ENCODE measurements at regions not wholly inside any gene's neighbourhood (a gene's known extent, or its start where the extent isn't known, plus 50 kb on each side); places are given as distances from the start of the nearest gene placed in this dataset.
"Not testable (repeated sequence)": the region's sequence is repeated elsewhere in the genome, so short reads cannot be mapped to it uniquely, and the experiment has no call there.

GRCh38 chr7:42720991-42721796, 190.7 kb downstream of the C7orf25 start:
- Histone ChIP-seq H3K27me3 (replicated peaks in 1 of 2; ENCODE audit: control insufficient read depth in 2 of 2, extremely low read depth in 1 of 2, insufficient read depth in 2 of 2, low read length in 1 of 2) (no peaks in the 10 kb centered on the region), H3K4me3 (ENCODE audit: control insufficient read depth in 1 of 2, extremely low read depth in 1 of 2, low read length in 1 of 2) (no peak overlapping the region), H3K36me3 (ENCODE audit: control insufficient read depth in 2 of 2, extremely low read depth in 1 of 2, insufficient read depth in 1 of 2, low read length in 1 of 2) (no peaks in the 10 kb centered on the region), H3K27ac (ENCODE audit: low read length) (no peak overlapping the region), H3K9me3 (no peaks in the 10 kb centered on the region), H3K4me1 (ENCODE audit: control insufficient read depth in 1 of 2, extremely low read depth in 1 of 2, insufficient read depth in 2 of 2, low read length in 2 of 2) (no peaks in the 10 kb centered on the region)
- Mint-ChIP-seq H3K4me1 (no peaks in the 10 kb centered on the region), H3K27me3 (peaks cover 0 to 13% of the 10 kb centered on the region in 2 donors), H3K27ac (no peak overlapping the region), H3K9me3 (peaks cover 0 to 17% (median 5%) of the 10 kb centered on the region in 3 donors), H3K36me3 (no peaks in the 10 kb centered on the region), H3K4me3 (no peak overlapping the region)
- WGBS (ENCODE audit: insufficient coverage): 81% methylated on average over 4 of the region's 10 CpGs
- ChIA-PET POLR2A (no interaction called here), CTCF (no interaction called here)
- no peak for DNase-seq
- ATAC-seq (replicated peaks in 1 of 4): no peak

DNA sequence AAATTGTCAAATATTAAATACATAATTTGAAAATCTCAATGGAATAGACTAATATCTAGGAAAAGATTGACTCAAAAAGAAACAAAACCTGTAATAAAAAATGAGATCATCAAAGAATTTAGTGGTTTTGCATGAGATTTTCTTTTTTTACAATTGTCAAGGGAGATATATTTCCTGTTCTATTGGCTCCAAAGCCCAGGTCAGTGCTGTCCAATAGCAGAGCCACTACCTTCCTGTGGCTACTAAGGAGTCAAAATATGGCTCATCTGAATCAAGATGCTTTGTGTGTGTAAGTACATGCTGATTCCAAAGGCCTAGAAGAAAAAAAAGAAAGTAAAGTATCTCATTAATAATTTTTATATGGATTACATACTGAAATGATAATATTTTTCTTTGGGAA, 191.9 kb downstream of the C7orf25 start:
- no peak for DNase-seq
- Histone ChIP-seq H3K4me3 (ENCODE audit: control insufficient read depth in 1 of 2, extremely low read depth in 1 of 2, low read length in 1 of 2) (no peak overlapping the region), H3K27ac (ENCODE audit: low read length) (no peak overlapping the region), H3K36me3 (ENCODE audit: control insufficient read depth in 2 of 2, extremely low read depth in 1 of 2, insufficient read depth in 1 of 2, low read length in 1 of 2) (no peaks in the 10 kb centered on the region), H3K9me3 (no peaks in the 10 kb centered on the region), H3K27me3 (replicated peaks in 1 of 2; ENCODE audit: control insufficient read depth in 2 of 2, extremely low read depth in 1 of 2, insufficient read depth in 2 of 2, low read length in 1 of 2) (no peaks in the 10 kb centered on the region), H3K4me1 (ENCODE audit: control insufficient read depth in 1 of 2, extremely low read depth in 1 of 2, insufficient read depth in 2 of 2, low read length in 2 of 2) (no peaks in the 10 kb centered on the region)
- Mint-ChIP-seq H3K36me3 (no peaks in the 10 kb centered on the region), H3K9me3 (peaks cover 0 to 17% (median 5%) of the 10 kb centered on the region in 3 donors), H3K4me3 (no peak overlapping the region), H3K4me1 (no peaks in the 10 kb centered on the region), H3K27me3 (peaks cover 0 to 13% of the 10 kb centered on the region in 2 donors), H3K27ac (no peak overlapping the region)
- no peak for ATAC-seq (replicated peaks in 1 of 4)
- POLR2A ChIA-PET: no interaction called here
- CTCF ChIA-PET: no interaction called here

GRCh38 chr7:42718466-42718865, 193.4 kb downstream of the C7orf25 start:
- POLR2A ChIA-PET; H3K27me3 ChIP-seq (replicated peaks in 1 of 2; ENCODE audit: control insufficient read depth in 2 of 2, extremely low read depth in 1 of 2, insufficient read depth in 2 of 2, low read length in 1 of 2); H3K4me1 Mint-ChIP-seq; ATAC-seq (replicated peaks in 1 of 4); H3K4me3 Mint-ChIP-seq; H3K4me1 ChIP-seq (ENCODE audit: control insufficient read depth in 1 of 2, extremely low read depth in 1 of 2, insufficient read depth in 2 of 2, low read length in 2 of 2); H3K36me3 Mint-ChIP-seq; H3K36me3 ChIP-seq (ENCODE audit: control insufficient read depth in 2 of 2, extremely low read depth in 1 of 2, insufficient read depth in 1 of 2, low read length in 1 of 2); H3K9me3 ChIP-seq; H3K27ac Mint-ChIP-seq; CTCF ChIA-PET; DNase-seq; H3K4me3 ChIP-seq (ENCODE audit: control insufficient read depth in 1 of 2, extremely low read depth in 1 of 2, low read length in 1 of 2); H3K27ac ChIP-seq (ENCODE audit: low read length): not testable (repeated sequence)
- Mint-ChIP-seq H3K9me3 (peaks cover 5 to 20% (median 6%) of the 10 kb centered on the region in 3 donors), H3K27me3 (peaks cover 0 to 13% of the 10 kb centered on the region in 2 donors)
- WGBS (ENCODE audit: insufficient coverage): 77% methylated on average over 2 of the region's 2 CpGs

DNA sequence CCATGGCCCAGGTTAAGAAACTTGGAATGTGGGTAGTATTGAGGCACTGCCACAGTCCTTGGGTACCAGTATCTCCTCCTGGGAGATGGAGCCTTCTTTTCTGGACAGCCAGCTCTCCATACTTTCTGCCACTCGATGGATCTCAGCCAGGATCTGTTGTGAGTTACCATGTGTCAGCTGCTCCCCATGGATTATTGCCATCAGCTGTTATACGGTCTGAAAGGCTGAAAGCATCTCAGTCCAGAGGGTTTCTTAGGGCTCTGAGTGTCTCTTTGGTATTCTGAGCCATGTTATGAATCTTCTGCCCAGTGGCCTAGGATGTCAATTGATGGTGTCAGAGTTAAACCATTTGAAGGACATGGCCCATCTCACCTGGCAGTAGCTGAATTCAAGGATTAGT, 197.5 kb downstream of the C7orf25 start:
- ChIA-PET CTCF (no interaction called here), POLR2A (no interaction called here)
- H3K27me3 ChIP-seq (replicated peaks in 1 of 2; ENCODE audit: control insufficient read depth in 2 of 2, extremely low read depth in 1 of 2, insufficient read depth in 2 of 2, low read length in 1 of 2): no peaks in the 10 kb centered on the region
- no peaks in the 10 kb centered on the region for H3K36me3 ChIP-seq (ENCODE audit: control insufficient read depth in 2 of 2, extremely low read depth in 1 of 2, insufficient read depth in 1 of 2, low read length in 1 of 2)
- Mint-ChIP-seq H3K27ac (no peak overlapping the region), H3K9me3 (peaks cover 6 to 24% (median 8%) of the 10 kb centered on the region in 3 donors), H3K36me3 (no peaks in the 10 kb centered on the region), H3K4me1 (no peaks in the 10 kb centered on the region), H3K27me3 (peaks cover 0 to 8% of the 10 kb centered on the region in 2 donors), H3K4me3 (no peak overlapping the region)
- 69% methylated on average over 2 of the region's 2 CpGs for WGBS (ENCODE audit: insufficient coverage)
- DNase-seq (no peak), ATAC-seq (replicated peaks in 1 of 4) (no peak)
- H3K27ac ChIP-seq (ENCODE audit: low read length): no peak overlapping the region
- no peak overlapping the region for H3K4me3 ChIP-seq (ENCODE audit: control insufficient read depth in 1 of 2, extremely low read depth in 1 of 2, low read length in 1 of 2)
- no peaks in the 10 kb centered on the region for H3K9me3 ChIP-seq
- H3K4me1 ChIP-seq (ENCODE audit: control insufficient read depth in 1 of 2, extremely low read depth in 1 of 2, insufficient read depth in 2 of 2, low read length in 2 of 2): no peaks in the 10 kb centered on the region

GRCh38 chr7:42709284-42709683, 202.6 kb downstream of the C7orf25 start:
- H3K4me3 ChIP-seq (ENCODE audit: control insufficient read depth in 1 of 2, extremely low read depth in 1 of 2, low read length in 1 of 2): no peak overlapping the region
- no peak overlapping the region for H3K27ac Mint-ChIP-seq
- H3K27ac ChIP-seq (ENCODE audit: low read length): no peak overlapping the region
- H3K4me1 Mint-ChIP-seq: no peaks in the 10 kb centered on the region
- H3K36me3 ChIP-seq (ENCODE audit: control insufficient read depth in 2 of 2, extremely low read depth in 1 of 2, insufficient read depth in 1 of 2, low read length in 1 of 2): no peaks in the 10 kb centered on the region
- H3K4me3 Mint-ChIP-seq: no peak overlapping the region
- H3K4me1 ChIP-seq (ENCODE audit: control insufficient read depth in 1 of 2, extremely low read depth in 1 of 2, insufficient read depth in 2 of 2, low read length in 2 of 2): no peaks in the 10 kb centered on the region
- no peaks in the 10 kb centered on the region for H3K36me3 Mint-ChIP-seq
- ATAC-seq (replicated peaks in 1 of 4) (no peak), DNase-seq (no peak)
- no CpG with 5 or more reads among the region's 3 CpGs for WGBS (ENCODE audit: insufficient coverage)
- H3K27me3 ChIP-seq (replicated peaks in 1 of 2; ENCODE audit: control insufficient read depth in 2 of 2, extremely low read depth in 1 of 2, insufficient read depth in 2 of 2, low read length in 1 of 2): no peaks in the 10 kb centered on the region
- H3K9me3 ChIP-seq: no peaks in the 10 kb centered on the region
- POLR2A ChIA-PET: no interaction called here
- CTCF ChIA-PET: no interaction called here
- peaks cover 0 to 7% of the 10 kb centered on the region in 2 donors for H3K27me3 Mint-ChIP-seq
- peaks cover 2 to 11% (median 8%) of the 10 kb centered on the region in 3 donors for H3K9me3 Mint-ChIP-seq

DNA sequence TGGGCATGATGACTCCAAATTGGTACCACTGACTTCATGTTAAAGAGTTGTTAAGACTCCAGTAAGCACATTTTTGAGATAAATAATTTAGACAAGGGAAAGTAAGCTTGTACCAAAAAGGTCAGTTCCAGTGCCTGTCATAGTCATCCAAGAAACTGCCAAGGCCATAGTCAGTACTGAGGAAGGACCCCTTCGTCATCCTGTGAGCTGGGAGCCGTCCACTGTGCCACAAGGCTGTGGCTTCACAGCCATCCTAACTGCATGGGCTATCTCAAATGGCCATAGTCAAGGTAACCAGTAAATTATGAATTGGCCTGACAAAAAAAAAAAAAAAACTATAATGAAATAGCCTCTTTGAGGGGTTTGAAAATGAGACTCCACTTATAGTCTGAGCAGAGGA, 207.2 kb downstream of the C7orf25 start:
- H3K9me3 ChIP-seq: no peaks in the 10 kb centered on the region
- no peak for DNase-seq
- H3K4me1 ChIP-seq (ENCODE audit: control insufficient read depth in 1 of 2, extremely low read depth in 1 of 2, insufficient read depth in 2 of 2, low read length in 2 of 2): no peaks in the 10 kb centered on the region
- no peaks in the 10 kb centered on the region for H3K27me3 ChIP-seq (replicated peaks in 1 of 2; ENCODE audit: control insufficient read depth in 2 of 2, extremely low read depth in 1 of 2, insufficient read depth in 2 of 2, low read length in 1 of 2)
- H3K36me3 Mint-ChIP-seq: no peaks in the 10 kb centered on the region
- no peak overlapping the region for H3K27ac ChIP-seq (ENCODE audit: low read length)
- no peak overlapping the region for H3K4me3 Mint-ChIP-seq
- WGBS (ENCODE audit: insufficient coverage): 76% methylated on average over 2 of the region's 2 CpGs
- no peaks in the 10 kb centered on the region for H3K4me1 Mint-ChIP-seq
- H3K27me3 Mint-ChIP-seq: peaks cover 0 to 7% of the 10 kb centered on the region in 2 donors
- peaks cover 0 to 4% (median 0%) of the 10 kb centered on the region in 3 donors for H3K9me3 Mint-ChIP-seq
- no peak overlapping the region for H3K4me3 ChIP-seq (ENCODE audit: control insufficient read depth in 1 of 2, extremely low read depth in 1 of 2, low read length in 1 of 2)
- POLR2A ChIA-PET: no interaction called here
- ATAC-seq (replicated peaks in 1 of 4): no peak
- no peaks in the 10 kb centered on the region for H3K36me3 ChIP-seq (ENCODE audit: control insufficient read depth in 2 of 2, extremely low read depth in 1 of 2, insufficient read depth in 1 of 2, low read length in 1 of 2)
- no peak overlapping the region for H3K27ac Mint-ChIP-seq
- CTCF ChIA-PET: interaction anchor here in 1 of 2 donors (0.7 kb wide), 1 partner anchor 558 kb away, joined by 3 read pairs; no protein-coding TSS in a partner anchor

All from T-cell (primary cell).